ENCODE measurements at regions not wholly inside any gene's neighbourhood (a gene's known extent, or its start where the extent isn't known, plus 50 kb on each side); places are given as distances from the start of the nearest gene placed in this dataset.

DNA sequence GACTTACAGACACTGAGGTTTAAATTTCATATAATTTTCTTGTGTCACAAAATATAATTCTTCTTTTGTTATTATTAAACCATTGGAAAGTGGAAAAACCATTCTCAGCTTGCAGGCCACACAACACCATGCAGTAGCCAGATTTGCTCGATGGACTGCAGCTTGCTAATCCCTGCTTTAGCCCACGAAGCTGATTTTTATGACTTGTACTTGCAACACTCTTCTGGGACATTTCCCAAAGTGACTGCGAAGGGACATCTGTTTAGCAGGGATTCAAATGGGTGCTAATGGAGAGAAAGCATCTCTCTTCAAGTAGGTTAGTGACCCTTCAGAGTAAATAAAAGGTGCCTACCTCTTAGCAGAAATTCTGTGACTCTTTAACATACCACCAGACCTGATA lies 304.6 kb upstream of the ZFP64 start:
- H3K36me3 ChIP-seq (ENCODE audit: insufficient read depth, low read length, poor library complexity, severe bottlenecking) = no peaks in the 10 kb centered on the region
- no peak overlapping the region for H3K27ac ChIP-seq (ENCODE audit: low read depth, low read length, poor library complexity, severe bottlenecking)
- no peaks in the 10 kb centered on the region for H3K27me3 ChIP-seq (replicated peaks; ENCODE audit: insufficient read depth, low read depth, low read length, poor library complexity)
- no TSS peak for BruUV-seq (replicated peaks)
- H3K4me3 ChIP-seq (ENCODE audit: low read depth, low read length, poor library complexity, severe bottlenecking) = no peak overlapping the region
- ChIA-PET POLR2A (ENCODE audit: low non-redundant PET) (no interaction called here), CTCF (no interaction called here)
- no peak for DNase-seq (ENCODE audit: low spot score)
- peaks cover 19% of the 10 kb centered on the region for H3K4me1 ChIP-seq (ENCODE audit: insufficient read depth, low read length, poor library complexity, severe bottlenecking)
- TF ChIP-seq, protein P1, sequence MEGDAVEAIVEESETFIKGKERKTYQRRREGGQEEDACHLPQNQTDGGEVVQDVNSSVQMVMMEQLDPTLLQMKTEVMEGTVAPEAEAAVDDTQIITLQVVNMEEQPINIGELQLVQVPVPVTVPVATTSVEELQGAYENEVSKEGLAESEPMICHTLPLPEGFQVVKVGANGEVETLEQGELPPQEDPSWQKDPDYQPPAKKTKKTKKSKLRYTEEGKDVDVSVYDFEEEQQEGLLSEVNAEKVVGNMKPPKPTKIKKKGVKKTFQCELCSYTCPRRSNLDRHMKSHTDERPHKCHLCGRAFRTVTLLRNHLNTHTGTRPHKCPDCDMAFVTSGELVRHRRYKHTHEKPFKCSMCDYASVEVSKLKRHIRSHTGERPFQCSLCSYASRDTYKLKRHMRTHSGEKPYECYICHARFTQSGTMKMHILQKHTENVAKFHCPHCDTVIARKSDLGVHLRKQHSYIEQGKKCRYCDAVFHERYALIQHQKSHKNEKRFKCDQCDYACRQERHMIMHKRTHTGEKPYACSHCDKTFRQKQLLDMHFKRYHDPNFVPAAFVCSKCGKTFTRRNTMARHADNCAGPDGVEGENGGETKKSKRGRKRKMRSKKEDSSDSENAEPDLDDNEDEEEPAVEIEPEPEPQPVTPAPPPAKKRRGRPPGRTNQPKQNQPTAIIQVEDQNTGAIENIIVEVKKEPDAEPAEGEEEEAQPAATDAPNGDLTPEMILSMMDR (conservative IDR thresholded peaks at IDR 0.05; ENCODE audit: low read depth, low read length) = no peak
- no peak for TF ChIP-seq EZH2 (IDR thresholded peaks at IDR 0.05; ENCODE audit: borderline replicate concordance, low read depth, low read length, poor library complexity, severe bottlenecking)
- no peaks in the 10 kb centered on the region for H3K9me3 ChIP-seq (ENCODE audit: low read depth, low read length, poor library complexity, severe bottlenecking)
- intact Hi-C loops (cut with micrococcal nuclease; ENCODE audit: unreplicated experiment) = no loop called here

DNA sequence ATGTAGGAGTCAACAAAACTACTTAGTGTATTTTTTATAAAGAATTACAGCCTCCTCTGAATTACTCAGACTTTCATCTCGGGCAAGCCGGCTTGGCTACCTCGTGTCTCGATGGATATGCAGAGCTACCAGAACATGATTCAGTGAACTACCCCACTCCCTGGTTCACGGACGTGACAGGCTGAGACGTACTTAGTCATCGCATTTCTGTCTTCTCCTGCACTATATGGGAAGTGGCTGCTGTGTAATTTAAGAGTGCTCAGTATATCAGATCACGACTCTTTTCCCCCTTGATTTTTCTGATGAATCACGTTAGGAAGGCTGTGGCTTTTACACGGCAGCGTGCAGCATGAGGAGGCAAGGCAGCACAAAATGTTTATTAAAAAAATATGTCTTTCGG lies 302.7 kb upstream of the ZFP64 start:
- TF ChIP-seq, protein P1 (conservative IDR thresholded peaks at IDR 0.05; ENCODE audit: low read depth, low read length) = no peak
- TF ChIP-seq EZH2 (IDR thresholded peaks at IDR 0.05; ENCODE audit: borderline replicate concordance, low read depth, low read length, poor library complexity, severe bottlenecking) = no peak
- no TSS peak for BruUV-seq (replicated peaks)
- H3K36me3 ChIP-seq (ENCODE audit: insufficient read depth, low read length, poor library complexity, severe bottlenecking) = no peaks in the 10 kb centered on the region
- ChIA-PET POLR2A (ENCODE audit: low non-redundant PET) (no interaction called here), CTCF (no interaction called here)
- DNase-seq (ENCODE audit: low spot score) = peak; percentile 25
- H3K27me3 ChIP-seq (replicated peaks; ENCODE audit: insufficient read depth, low read depth, low read length, poor library complexity) = no peaks in the 10 kb centered on the region
- H3K4me3 ChIP-seq (ENCODE audit: low read depth, low read length, poor library complexity, severe bottlenecking) = no peak overlapping the region
- intact Hi-C loops (cut with micrococcal nuclease; ENCODE audit: unreplicated experiment) = no loop called here
- no peaks in the 10 kb centered on the region for H3K9me3 ChIP-seq (ENCODE audit: low read depth, low read length, poor library complexity, severe bottlenecking)
- H3K4me1 ChIP-seq (ENCODE audit: insufficient read depth, low read length, poor library complexity, severe bottlenecking) = peaks cover 19% of the 10 kb centered on the region
- no peak overlapping the region for H3K27ac ChIP-seq (ENCODE audit: low read depth, low read length, poor library complexity, severe bottlenecking)

- Histone ChIP-seq H3K4me1 (ENCODE audit: insufficient read depth, low read length, poor library complexity, severe bottlenecking) (peaks cover 19% of the 10 kb centered on the region), H3K27me3 (replicated peaks; ENCODE audit: insufficient read depth, low read depth, low read length, poor library complexity) (no peaks in the 10 kb centered on the region), H3K4me3 (ENCODE audit: low read depth, low read length, poor library complexity, severe bottlenecking) (peak overlapping the region; percentile 11), H3K9me3 (ENCODE audit: low read depth, low read length, poor library complexity, severe bottlenecking) (no peaks in the 10 kb centered on the region), H3K36me3 (ENCODE audit: insufficient read depth, low read length, poor library complexity, severe bottlenecking) (no peaks in the 10 kb centered on the region), H3K27ac (ENCODE audit: low read depth, low read length, poor library complexity, severe bottlenecking) (peak overlapping the region; percentile 9)
- no TSS peak for BruUV-seq (replicated peaks)
- TF ChIP-seq, protein P1 (conservative IDR thresholded peaks at IDR 0.05; ENCODE audit: low read depth, low read length) = no peak
- no peak for TF ChIP-seq EZH2 (IDR thresholded peaks at IDR 0.05; ENCODE audit: borderline replicate concordance, low read depth, low read length, poor library complexity, severe bottlenecking)
- intact Hi-C loops (cut with micrococcal nuclease; ENCODE audit: unreplicated experiment) = no loop called here
- ChIA-PET CTCF (no interaction called here), POLR2A (ENCODE audit: low non-redundant PET) (no interaction called here)
- peak; percentile 80 for DNase-seq (ENCODE audit: low spot score)
These were observed 301.7 kb upstream of the ZFP64 start for GRCh38 chr20:52493171-52493721.
